GM12878 (cell line): ENCODE measurements at regions not wholly inside any gene's neighbourhood (a gene's known extent, or its start where the extent isn't known, plus 50 kb on each side); places are given as distances from the start of the nearest gene placed in this dataset.

Experiments used
- ATAC-seq: fragments of 200-7000 bp; cut with Tn5 transposase; 3 replicates; pipeline ENCODE4 v1.9.1; 2020; ENCODE audit warnings: mild to moderate bottlenecking, moderate library complexity
- BruUV-seq: library from RNA; stranded (reverse); fragments of 400-500 nt; replicated peaks from 2 replicates; lab custom pipeline; 2021; lab: Mats Ljungman, UMichigan
- CTCF ChIA-PET: fragments of 300-600 bp; sonication (Branson Sonifier 250); formaldehyde crosslinking; extraction: SDS; loops from one replicate; lab custom pipeline; 2021; ENCODE audit warnings: inconsistent platforms; lab: Yijun Ruan, JAX
- POLR2A ChIA-PET: fragments of 350-600 bp; formaldehyde crosslinking; extraction: SDS; loops from one replicate; lab custom pipeline; 2021; ENCODE audit warnings: inconsistent platforms; lab: Charles Lee
- RAD21 ChIA-PET: fragments of 300-600 bp; sonication (Branson Sonifier 250); formaldehyde crosslinking; loops from one replicate; lab custom pipeline; 2023; ENCODE audit warnings: antibody characterized with exemption; ENCODE audit not compliant: unreplicated experiment; lab: Charles Lee
- SMC1A ChIA-PET: fragments of 300-600 bp; sonication (Branson Sonifier 250); formaldehyde crosslinking; loops from one replicate; lab custom pipeline; 2023; ENCODE audit not compliant: unreplicated experiment, uncharacterized antibody; lab: Charles Lee
- DNase-seq: peaks from one replicate; pipeline ENCODE4 v3.0.0-alpha.2; 2011; ENCODE audit warnings: low read depth, low spot score
- FAIRE-seq: peaks from 3 replicates; lab custom pipeline; 2011; peaks lifted over from hg19 to GRCh38; lab: Jason Lieb, UNC
- H2AFZ ChIP-seq: 2 replicates; pipeline ENCODE4 v1.6.0; 2011; ENCODE audit warnings: low read depth, low read length, control low read depth; ENCODE audit not compliant: control insufficient read depth
- H3K27ac ChIP-seq: 2 replicates; pipeline ENCODE4 v1.5.1; 2011; ENCODE audit warnings: control low read depth; ENCODE audit not compliant: control insufficient read depth, insufficient read depth
- H3K27me3 ChIP-seq, 2 experiments: replicated peaks in 1 of 2; 2 replicates each; pipeline versions ENCODE4 v1.6.0 to v1.6.1; 2011; ENCODE audit warnings: low read length in 1 of 2; ENCODE audit not compliant: control insufficient read depth in 2 of 2, insufficient read depth in 2 of 2
- H3K36me3 ChIP-seq, 2 experiments: 2 replicates each; pipeline ENCODE4 v1.5.1; 2011; ENCODE audit warnings: low read length in 1 of 2; ENCODE audit not compliant: control insufficient read depth in 2 of 2, insufficient read depth in 2 of 2
- H3K4me1 ChIP-seq: 2 replicates; pipeline ENCODE4 v1.6.1; 2011; ENCODE audit warnings: mild to moderate bottlenecking, low read length, moderate library complexity, mixed read lengths; ENCODE audit not compliant: control insufficient read depth, insufficient read depth
- H3K4me2 ChIP-seq: 2 replicates; pipeline ENCODE4 v1.6.0; 2011; ENCODE audit warnings: control low read depth; ENCODE audit not compliant: control insufficient read depth, insufficient read depth
- H3K4me3 ChIP-seq: fragments of 200-600 bp; sonication (generic); 2 replicates; pipeline ENCODE4 v1.5.1; 2016
- H3K79me2 ChIP-seq: 2 replicates; pipeline ENCODE4 v1.6.0; 2011; ENCODE audit warnings: low read length; ENCODE audit not compliant: control insufficient read depth, insufficient read depth
- H3K9ac ChIP-seq: 2 replicates; pipeline ENCODE4 v1.8.0; 2011; ENCODE audit warnings: low read length, control low read depth, mixed read lengths; ENCODE audit not compliant: control insufficient read depth, insufficient read depth
- H3K9me3 ChIP-seq: replicated peaks from 3 replicates; pipeline ENCODE4 v1.5.1; 2011; ENCODE audit warnings: mild to moderate bottlenecking, low read length; ENCODE audit not compliant: control insufficient read depth, insufficient read depth
- H4K20me1 ChIP-seq: 2 replicates; pipeline ENCODE4 v1.6.0; 2011; ENCODE audit not compliant: control insufficient read depth, insufficient read depth
- BACH1 ChIP-seq: fragments of 450-650 bp; IDR thresholded peaks from 2 replicates; pipeline ENCODE4 v1.6.1; 2017; ENCODE audit warnings: mild to moderate bottlenecking, borderline replicate concordance
- BCL11A ChIP-seq: IDR thresholded peaks from 2 replicates; pipeline ENCODE4 v1.6.1; 2011; ENCODE audit warnings: low read depth, low read length
- CREB1 ChIP-seq: IDR thresholded peaks from 2 replicates; pipeline ENCODE4 v1.6.1; 2012; ENCODE audit warnings: low read depth, mild to moderate bottlenecking, inconsistent platforms
- EED ChIP-seq: sonication (generic); IDR thresholded peaks from 2 replicates; pipeline ENCODE4 v1.6.1; 2016; ENCODE audit warnings: antibody characterized with exemption, low read depth
- EP300 ChIP-seq, 2 experiments: fragments of 150-350 bp in 1 of 2; IDR thresholded peaks; 2 replicates each; pipeline ENCODE4 v1.6.1; 2011 to 2012; ENCODE audit warnings: low read depth in 2 of 2, low read length in 2 of 2, borderline replicate concordance in 1 of 2, improper control_type of control experiment in 1 of 2, inconsistent platforms in 1 of 2; ENCODE audit not compliant: control insufficient read depth in 1 of 2
- FOXM1 ChIP-seq: IDR thresholded peaks from 2 replicates; pipeline ENCODE4 v1.6.1; 2012; ENCODE audit warnings: low read depth, mild to moderate bottlenecking, inconsistent platforms, low read length, moderate library complexity
- MTA3 ChIP-seq: IDR thresholded peaks from 2 replicates; pipeline ENCODE4 v1.6.1; 2012; ENCODE audit warnings: low read length, inconsistent platforms, borderline replicate concordance
- NR2F1 ChIP-seq: fragments of 450-650 bp; conservative IDR thresholded peaks from 2 replicates; pipeline ENCODE4 v1.6.1; 2017; ENCODE audit warnings: mild to moderate bottlenecking
- POLR2A ChIP-seq: IDR thresholded peaks from 2 replicates; pipeline ENCODE4 v1.6.1; 2011; ENCODE audit warnings: low read depth, mild to moderate bottlenecking, low read length
- RAD21 ChIP-seq: IDR thresholded peaks from 2 replicates; pipeline ENCODE4 v1.6.1; 2011; ENCODE audit warnings: mild to moderate bottlenecking, low read depth, low read length, moderate library complexity; ENCODE audit not compliant: insufficient read depth
- SREBF2 ChIP-seq: IDR thresholded peaks from 2 replicates; pipeline ENCODE4 v1.6.1; 2012; ENCODE audit warnings: mild to moderate bottlenecking, low read length
- SUPT20H ChIP-seq: IDR thresholded peaks from 2 replicates; pipeline ENCODE4 v1.6.1; 2011; ENCODE audit warnings: low read depth, mild to moderate bottlenecking, low read length, moderate library complexity, borderline replicate concordance; ENCODE audit not compliant: control insufficient read depth
- ZBED1 ChIP-seq: IDR thresholded peaks from 2 replicates; pipeline ENCODE4 v1.6.1; 2016; ENCODE audit warnings: borderline replicate concordance
- ZNF384 ChIP-seq: IDR thresholded peaks from 2 replicates; pipeline ENCODE4 v1.6.1; 2012; ENCODE audit warnings: low read depth, mild to moderate bottlenecking, low read length, improper control_type of control experiment, borderline replicate concordance
- whole genome bisulfite sequencing: methylation state at CpG from one replicate; pipeline ENCODE4 v1.1.6; 2016; ENCODE audit warnings: low lambda C conversion rate; ENCODE audit not compliant: insufficient replicate concordance, insufficient coverage; ENCODE audit errors: missing lambda C conversion rate; 5-methylcytosine and 5-hydroxymethylcytosine counted together
- in situ Hi-C: fragments of 300-500 bp; cut with MboI; formaldehyde crosslinking; loops from 9 replicates; pipeline ENCODE4 v1.14.3; 2018; ENCODE audit warnings: mixed read lengths
- intact Hi-C: fragments of 100-400 bp; cut with micrococcal nuclease; formaldehyde crosslinking; loops from one replicate; pipeline ENCODE4 v1.14.2; 2022; ENCODE audit not compliant: unreplicated experiment

GRCh38 chr15:98150536-98150935 is 190.0 kb downstream of the ARRDC4 start:
- in situ Hi-C loops, result no loop called here
- no TSS peak for BruUV-seq
- Histone ChIP-seq H3K4me1 (no peaks in the 10 kb centered on the region), H3K79me2 (no peaks in the 10 kb centered on the region), H3K27me3 (no peaks in the 10 kb centered on the region), H3K9ac (no peak overlapping the region), H3K27ac (no peak overlapping the region), H3K4me3 (no peak overlapping the region), H3K9me3 (no peaks in the 10 kb centered on the region), H2AFZ (no peak overlapping the region), H4K20me1 (no peaks in the 10 kb centered on the region), H3K36me3 (no peaks in the 10 kb centered on the region), H3K4me2 (no peak overlapping the region)
- DNase-seq (no peak), FAIRE-seq (no peak), ATAC-seq (no peak)
- WGBS, result 5% methylated on average over 3 of the region's 3 CpGs
- intact Hi-C loops, result no loop called here
- ChIA-PET CTCF (no interaction called here), RAD21 (no interaction called here), SMC1A (no interaction called here), POLR2A (no interaction called here)
- no peak for TF ChIP-seq EP300 (IDR thresholded peaks at IDR 0.05; ENCODE audit: borderline replicate concordance in 1 of 2, control insufficient read depth in 1 of 2, low read depth in 2 of 2, low read length in 2 of 2)
- no peak for TF ChIP-seq NR2F1
- no peak for TF ChIP-seq BACH1
- no peak for TF ChIP-seq CREB1
- TF ChIP-seq SUPT20H, result no peak
- TF ChIP-seq RAD21, result no peak
- no peak for TF ChIP-seq POLR2A
- TF ChIP-seq MTA3, result no peak
- no peak for TF ChIP-seq ZBED1
- no peak for TF ChIP-seq FOXM1
- no peak for TF ChIP-seq EED
- no peak for TF ChIP-seq ZNF384
- TF ChIP-seq BCL11A, result no peak
- TF ChIP-seq SREBF2, result no peak
